ENCODE measurements at regions not wholly inside any gene's neighbourhood (a gene's known extent, or its start where the extent isn't known, plus 50 kb on each side); places are given as distances from the start of the nearest gene placed in this dataset.
"Not testable (repeated sequence)": the region's sequence is repeated elsewhere in the genome, so short reads cannot be mapped to it uniquely, and the experiment has no call there.

- not testable (repeated sequence) for H3K36me3 ChIP-seq (ENCODE audit: control insufficient read depth in 3 of 3, insufficient read depth in 3 of 3, low read length in 3 of 3); H3K27me3 ChIP-seq (ENCODE audit: control insufficient read depth in 3 of 3, insufficient read depth in 3 of 3, low read length in 3 of 3); H3K4me3 ChIP-seq (ENCODE audit: low read length in 3 of 3); H3K9ac ChIP-seq (ENCODE audit: low read depth in 1 of 3, low read length in 3 of 3); H3K27ac ChIP-seq (ENCODE audit: low read depth, low read length); H3K4me1 ChIP-seq (ENCODE audit: control insufficient read depth in 3 of 3, insufficient read depth in 3 of 3, low read length in 3 of 3); H3K9me3 ChIP-seq (ENCODE audit: control insufficient read depth in 3 of 3, low read length in 3 of 3)
These were observed 99.2 kb downstream of the OAT start for GRCh38 chr10:124319520-124319919.

- H3K36me3 ChIP-seq (ENCODE audit: control insufficient read depth in 3 of 3, insufficient read depth in 3 of 3, low read length in 3 of 3), result no peaks in the 10 kb centered on the region
- H3K9me3 ChIP-seq (ENCODE audit: control insufficient read depth in 3 of 3, low read length in 3 of 3), result no peaks in the 10 kb centered on the region
- H3K9ac ChIP-seq (ENCODE audit: low read depth in 1 of 3, low read length in 3 of 3), result no peak overlapping the region
- no peaks in the 10 kb centered on the region for H3K4me1 ChIP-seq (ENCODE audit: control insufficient read depth in 3 of 3, insufficient read depth in 3 of 3, low read length in 3 of 3)
- no peak overlapping the region for H3K27ac ChIP-seq (ENCODE audit: low read depth, low read length)
- H3K27me3 ChIP-seq (ENCODE audit: control insufficient read depth in 3 of 3, insufficient read depth in 3 of 3, low read length in 3 of 3), result peaks cover 0 to 8% (median 0%) of the 10 kb centered on the region in 3 donors
- no peak overlapping the region for H3K4me3 ChIP-seq (ENCODE audit: low read length in 3 of 3)
These were observed 99.9 kb downstream of the OAT start for GRCh38 chr10:124318811-124319210.

GRCh38 chr10:124318076-124318475, 100.6 kb downstream of the OAT start:
- Histone ChIP-seq H3K9me3 (ENCODE audit: control insufficient read depth in 3 of 3, low read length in 3 of 3) (no peaks in the 10 kb centered on the region), H3K4me1 (ENCODE audit: control insufficient read depth in 3 of 3, insufficient read depth in 3 of 3, low read length in 3 of 3) (no peaks in the 10 kb centered on the region), H3K27ac (ENCODE audit: low read depth, low read length) (no peak overlapping the region), H3K27me3 (ENCODE audit: control insufficient read depth in 3 of 3, insufficient read depth in 3 of 3, low read length in 3 of 3) (peaks cover 0 to 6% (median 0%) of the 10 kb centered on the region in 3 donors), H3K4me3 (ENCODE audit: low read length in 3 of 3) (no peak overlapping the region), H3K36me3 (ENCODE audit: control insufficient read depth in 3 of 3, insufficient read depth in 3 of 3, low read length in 3 of 3) (no peaks in the 10 kb centered on the region), H3K9ac (ENCODE audit: low read depth in 1 of 3, low read length in 3 of 3) (no peak overlapping the region)

- Histone ChIP-seq H3K9me3 (ENCODE audit: control insufficient read depth in 3 of 3, low read length in 3 of 3) (no peaks in the 10 kb centered on the region), H3K4me3 (ENCODE audit: low read length in 3 of 3) (no peak overlapping the region), H3K4me1 (ENCODE audit: control insufficient read depth in 3 of 3, insufficient read depth in 3 of 3, low read length in 3 of 3) (no peaks in the 10 kb centered on the region), H3K36me3 (ENCODE audit: control insufficient read depth in 3 of 3, insufficient read depth in 3 of 3, low read length in 3 of 3) (no peaks in the 10 kb centered on the region), H3K27me3 (ENCODE audit: control insufficient read depth in 3 of 3, insufficient read depth in 3 of 3, low read length in 3 of 3) (no peaks in the 10 kb centered on the region), H3K9ac (ENCODE audit: low read depth in 1 of 3, low read length in 3 of 3) (no peak overlapping the region), H3K27ac (ENCODE audit: low read depth, low read length) (no peak overlapping the region)
These were observed 102.4 kb downstream of the OAT start for GRCh38 chr10:124316326-124316725.

- no peaks in the 10 kb centered on the region for H3K9me3 ChIP-seq (ENCODE audit: control insufficient read depth in 3 of 3, low read length in 3 of 3)
- no peak overlapping the region for H3K27ac ChIP-seq (ENCODE audit: low read depth, low read length)
These were observed 103.0 kb downstream of the OAT start for GRCh38 chr10:124315591-124316270.

GRCh38 chr10:124313374-124313773, 105.3 kb downstream of the OAT start:
- no peaks in the 10 kb centered on the region for H3K4me1 ChIP-seq (ENCODE audit: control insufficient read depth in 3 of 3, insufficient read depth in 3 of 3, low read length in 3 of 3)

More at GRCh38 chr10:124315591-124316270, 103.0 kb downstream of the OAT start:
- no peak overlapping the region for H3K9ac ChIP-seq (ENCODE audit: low read depth in 1 of 3, low read length in 3 of 3)
- no peaks in the 10 kb centered on the region for H3K4me1 ChIP-seq (ENCODE audit: control insufficient read depth in 3 of 3, insufficient read depth in 3 of 3, low read length in 3 of 3)
- no peaks in the 10 kb centered on the region for H3K27me3 ChIP-seq (ENCODE audit: control insufficient read depth in 3 of 3, insufficient read depth in 3 of 3, low read length in 3 of 3)
- H3K4me3 ChIP-seq (ENCODE audit: low read length in 3 of 3), result no peak overlapping the region
- H3K36me3 ChIP-seq (ENCODE audit: control insufficient read depth in 3 of 3, insufficient read depth in 3 of 3, low read length in 3 of 3), result no peaks in the 10 kb centered on the region

GRCh38 chr10:124308811-124309210, 109.9 kb downstream of the OAT start:
- Histone ChIP-seq H3K27me3 (ENCODE audit: control insufficient read depth in 3 of 3, insufficient read depth in 3 of 3, low read length in 3 of 3) (peaks cover 0 to 6% (median 0%) of the 10 kb centered on the region in 3 donors), H3K27ac (ENCODE audit: low read depth, low read length) (no peak overlapping the region), H3K36me3 (ENCODE audit: control insufficient read depth in 3 of 3, insufficient read depth in 3 of 3, low read length in 3 of 3) (no peaks in the 10 kb centered on the region), H3K9me3 (ENCODE audit: control insufficient read depth in 3 of 3, low read length in 3 of 3) (no peaks in the 10 kb centered on the region), H3K4me1 (ENCODE audit: control insufficient read depth in 3 of 3, insufficient read depth in 3 of 3, low read length in 3 of 3) (no peaks in the 10 kb centered on the region), H3K9ac (ENCODE audit: low read depth in 1 of 3, low read length in 3 of 3) (no peak overlapping the region), H3K4me3 (ENCODE audit: low read length in 3 of 3) (no peak overlapping the region)

More at GRCh38 chr10:124313374-124313773, 105.3 kb downstream of the OAT start:
- no peak overlapping the region for H3K27ac ChIP-seq (ENCODE audit: low read depth, low read length)
- no peak overlapping the region for H3K4me3 ChIP-seq (ENCODE audit: low read length in 3 of 3)
- H3K27me3 ChIP-seq (ENCODE audit: control insufficient read depth in 3 of 3, insufficient read depth in 3 of 3, low read length in 3 of 3), result no peaks in the 10 kb centered on the region
- H3K9ac ChIP-seq (ENCODE audit: low read depth in 1 of 3, low read length in 3 of 3), result no peak overlapping the region
- H3K36me3 ChIP-seq (ENCODE audit: control insufficient read depth in 3 of 3, insufficient read depth in 3 of 3, low read length in 3 of 3), result no peaks in the 10 kb centered on the region
- H3K9me3 ChIP-seq (ENCODE audit: control insufficient read depth in 3 of 3, low read length in 3 of 3), result no peaks in the 10 kb centered on the region

- Histone ChIP-seq H3K9me3 (ENCODE audit: control insufficient read depth in 3 of 3, low read length in 3 of 3) (no peaks in the 10 kb centered on the region), H3K4me3 (ENCODE audit: low read length in 3 of 3) (no peak overlapping the region), H3K27me3 (ENCODE audit: control insufficient read depth in 3 of 3, insufficient read depth in 3 of 3, low read length in 3 of 3) (peaks cover 0 to 6% (median 0%) of the 10 kb centered on the region in 3 donors), H3K27ac (ENCODE audit: low read depth, low read length) (no peak overlapping the region), H3K4me1 (ENCODE audit: control insufficient read depth in 3 of 3, insufficient read depth in 3 of 3, low read length in 3 of 3) (no peaks in the 10 kb centered on the region), H3K36me3 (ENCODE audit: control insufficient read depth in 3 of 3, insufficient read depth in 3 of 3, low read length in 3 of 3) (no peaks in the 10 kb centered on the region), H3K9ac (ENCODE audit: low read depth in 1 of 3, low read length in 3 of 3) (no peak overlapping the region)
These were observed 110.6 kb downstream of the OAT start for GRCh38 chr10:124308056-124308645.

GRCh38 chr10:124307591-124307990, 111.1 kb downstream of the OAT start:
- Histone ChIP-seq H3K4me3 (ENCODE audit: low read length in 3 of 3) (no peak overlapping the region), H3K27me3 (ENCODE audit: control insufficient read depth in 3 of 3, insufficient read depth in 3 of 3, low read length in 3 of 3) (peaks cover 0 to 6% (median 0%) of the 10 kb centered on the region in 3 donors), H3K9me3 (ENCODE audit: control insufficient read depth in 3 of 3, low read length in 3 of 3) (no peaks in the 10 kb centered on the region), H3K36me3 (ENCODE audit: control insufficient read depth in 3 of 3, insufficient read depth in 3 of 3, low read length in 3 of 3) (no peaks in the 10 kb centered on the region), H3K9ac (ENCODE audit: low read depth in 1 of 3, low read length in 3 of 3) (no peak overlapping the region), H3K27ac (ENCODE audit: low read depth, low read length) (no peak overlapping the region), H3K4me1 (ENCODE audit: control insufficient read depth in 3 of 3, insufficient read depth in 3 of 3, low read length in 3 of 3) (no peaks in the 10 kb centered on the region)

GRCh38 chr10:124306922-124307371, 111.8 kb downstream of the OAT start:
- no peak overlapping the region for H3K27ac ChIP-seq (ENCODE audit: low read depth, low read length)
- no peak overlapping the region for H3K9ac ChIP-seq (ENCODE audit: low read depth in 1 of 3, low read length in 3 of 3)
- H3K4me3 ChIP-seq (ENCODE audit: low read length in 3 of 3), result no peak overlapping the region
- H3K9me3 ChIP-seq (ENCODE audit: control insufficient read depth in 3 of 3, low read length in 3 of 3), result no peaks in the 10 kb centered on the region
- H3K4me1 ChIP-seq (ENCODE audit: control insufficient read depth in 3 of 3, insufficient read depth in 3 of 3, low read length in 3 of 3), result no peaks in the 10 kb centered on the region
- no peaks in the 10 kb centered on the region for H3K36me3 ChIP-seq (ENCODE audit: control insufficient read depth in 3 of 3, insufficient read depth in 3 of 3, low read length in 3 of 3)
- peaks cover 0 to 6% (median 0%) of the 10 kb centered on the region in 3 donors for H3K27me3 ChIP-seq (ENCODE audit: control insufficient read depth in 3 of 3, insufficient read depth in 3 of 3, low read length in 3 of 3)
